ENCODE measurements at regions not wholly inside any gene's neighbourhood (a gene's known extent, or its start where the extent isn't known, plus 50 kb on each side); places are given as distances from the start of the nearest gene placed in this dataset.

DNA sequence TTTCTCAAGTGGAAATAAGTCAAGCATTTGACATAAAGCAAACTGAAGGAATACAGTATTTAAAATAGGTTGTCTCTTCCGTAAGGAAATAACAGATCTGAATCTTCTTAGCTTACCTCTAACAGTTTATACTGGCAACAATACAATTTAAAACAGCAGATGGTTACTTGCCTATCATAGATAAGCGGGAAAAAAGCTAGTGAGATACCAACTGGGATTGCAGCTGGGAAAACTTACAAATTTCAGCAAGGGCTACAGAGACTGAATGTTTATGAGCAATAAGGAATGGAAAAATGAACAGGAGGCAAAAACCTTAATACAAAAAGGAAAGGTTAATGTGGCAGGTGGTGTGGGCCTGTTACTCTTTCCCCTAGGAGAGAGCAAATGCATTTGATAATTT is 220.0 kb downstream of the RASSF9 start:
- Histone ChIP-seq H3K79me2 (ENCODE audit: insufficient read depth) (no peaks in the 10 kb centered on the region), H3K4me3 (ENCODE audit: low read depth in 2 of 2, low read length in 1 of 2) (no peak overlapping the region), H3K9me3 (no peaks in the 10 kb centered on the region), H4K20me1 (ENCODE audit: insufficient read depth) (no peaks in the 10 kb centered on the region), H3K9ac (no peak overlapping the region), H3K27ac (ENCODE audit: low read depth in 2 of 2, low read length in 1 of 2) (no peak overlapping the region), H3K27me3 (ENCODE audit: insufficient read depth) (no peaks in the 10 kb centered on the region), H3K9me2 (no peaks in the 10 kb centered on the region), H2AFZ (ENCODE audit: low read depth) (no peak overlapping the region), H3F3A (replicated peaks; ENCODE audit: insufficient read depth) (no peaks in the 10 kb centered on the region), H3K4me2 (no peak overlapping the region), H3K36me3 (replicated peaks in 1 of 2; ENCODE audit: control insufficient read depth in 1 of 2, insufficient read depth in 2 of 2, low read length in 1 of 2) (no peaks in the 10 kb centered on the region), H3K4me1 (ENCODE audit: control insufficient read depth in 1 of 2, insufficient read depth in 2 of 2, low read depth in 1 of 2, low read length in 1 of 2) (no peaks in the 10 kb centered on the region)
- TF ChIP-seq, protein P1, sequence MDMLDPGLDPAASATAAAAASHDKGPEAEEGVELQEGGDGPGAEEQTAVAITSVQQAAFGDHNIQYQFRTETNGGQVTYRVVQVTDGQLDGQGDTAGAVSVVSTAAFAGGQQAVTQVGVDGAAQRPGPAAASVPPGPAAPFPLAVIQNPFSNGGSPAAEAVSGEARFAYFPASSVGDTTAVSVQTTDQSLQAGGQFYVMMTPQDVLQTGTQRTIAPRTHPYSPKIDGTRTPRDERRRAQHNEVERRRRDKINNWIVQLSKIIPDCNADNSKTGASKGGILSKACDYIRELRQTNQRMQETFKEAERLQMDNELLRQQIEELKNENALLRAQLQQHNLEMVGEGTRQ (IDR thresholded peaks at IDR 0.05; ENCODE audit: borderline replicate concordance, low read depth, low read length) = no peak
- TF ChIP-seq EP300 (IDR thresholded peaks at IDR 0.05; ENCODE audit: borderline replicate concordance in 1 of 2, low read depth in 1 of 2, low read length in 1 of 2) (no peak), RAD21 (IDR thresholded peaks at IDR 0.05; ENCODE audit: low read length) (no peak), FOXJ3 (CRISPR knock-in tag; IDR thresholded peaks at IDR 0.05) (no peak), SMC3 (IDR thresholded peaks at IDR 0.05; ENCODE audit: low read depth, low read length) (no peak), FOSL2 (IDR thresholded peaks at IDR 0.05; ENCODE audit: borderline replicate concordance, low read depth) (no peak), NRF1 (IDR thresholded peaks at IDR 0.05; ENCODE audit: low read depth, low read length) (no peak), MXI1 (IDR thresholded peaks at IDR 0.05; ENCODE audit: low read depth, low read length) (no peak), GABPA (IDR thresholded peaks at IDR 0.05; ENCODE audit: low read depth) (no peak), TAF1 (IDR thresholded peaks at IDR 0.05; ENCODE audit: borderline replicate concordance, low read depth, low read length) (no peak), SIN3A (IDR thresholded peaks at IDR 0.05; ENCODE audit: borderline replicate concordance, low read depth, low read length) (no peak)
- TF ChIP-seq, protein P2, sequence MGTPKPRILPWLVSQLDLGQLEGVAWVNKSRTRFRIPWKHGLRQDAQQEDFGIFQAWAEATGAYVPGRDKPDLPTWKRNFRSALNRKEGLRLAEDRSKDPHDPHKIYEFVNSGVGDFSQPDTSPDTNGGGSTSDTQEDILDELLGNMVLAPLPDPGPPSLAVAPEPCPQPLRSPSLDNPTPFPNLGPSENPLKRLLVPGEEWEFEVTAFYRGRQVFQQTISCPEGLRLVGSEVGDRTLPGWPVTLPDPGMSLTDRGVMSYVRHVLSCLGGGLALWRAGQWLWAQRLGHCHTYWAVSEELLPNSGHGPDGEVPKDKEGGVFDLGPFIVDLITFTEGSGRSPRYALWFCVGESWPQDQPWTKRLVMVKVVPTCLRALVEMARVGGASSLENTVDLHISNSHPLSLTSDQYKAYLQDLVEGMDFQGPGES (IDR thresholded peaks at IDR 0.05; ENCODE audit: low read depth, low read length) = no peak
- TF ChIP-seq, protein P3, sequence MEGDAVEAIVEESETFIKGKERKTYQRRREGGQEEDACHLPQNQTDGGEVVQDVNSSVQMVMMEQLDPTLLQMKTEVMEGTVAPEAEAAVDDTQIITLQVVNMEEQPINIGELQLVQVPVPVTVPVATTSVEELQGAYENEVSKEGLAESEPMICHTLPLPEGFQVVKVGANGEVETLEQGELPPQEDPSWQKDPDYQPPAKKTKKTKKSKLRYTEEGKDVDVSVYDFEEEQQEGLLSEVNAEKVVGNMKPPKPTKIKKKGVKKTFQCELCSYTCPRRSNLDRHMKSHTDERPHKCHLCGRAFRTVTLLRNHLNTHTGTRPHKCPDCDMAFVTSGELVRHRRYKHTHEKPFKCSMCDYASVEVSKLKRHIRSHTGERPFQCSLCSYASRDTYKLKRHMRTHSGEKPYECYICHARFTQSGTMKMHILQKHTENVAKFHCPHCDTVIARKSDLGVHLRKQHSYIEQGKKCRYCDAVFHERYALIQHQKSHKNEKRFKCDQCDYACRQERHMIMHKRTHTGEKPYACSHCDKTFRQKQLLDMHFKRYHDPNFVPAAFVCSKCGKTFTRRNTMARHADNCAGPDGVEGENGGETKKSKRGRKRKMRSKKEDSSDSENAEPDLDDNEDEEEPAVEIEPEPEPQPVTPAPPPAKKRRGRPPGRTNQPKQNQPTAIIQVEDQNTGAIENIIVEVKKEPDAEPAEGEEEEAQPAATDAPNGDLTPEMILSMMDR (IDR thresholded peaks at IDR 0.05) = no peak
- 81% methylated on average over 2 of the region's 2 CpGs for WGBS (ENCODE audit: low lambda C conversion rate)
- ChIA-PET POLR2A (no interaction called here), CTCF (no interaction called here)
- no peak for DNase-seq
